ENCODE measurements at regions not wholly inside any gene's neighbourhood (a gene's known extent, or its start where the extent isn't known, plus 50 kb on each side); places are given as distances from the start of the nearest gene placed in this dataset.

GRCh38 chr6:74752303-74752702, 453.6 kb downstream of the COL12A1 start:
- in situ Hi-C loops (cut with MboI; ENCODE audit: low sequenced_read_pairs, unreplicated experiment), result no loop called here
- DNase-seq (ENCODE audit: low spot score), result no peak
- TF ChIP-seq CTCF (IDR thresholded peaks at IDR 0.05; ENCODE audit: borderline replicate concordance, control extremely low read depth, extremely low read depth, insufficient read depth, missing control alignments), result no peak

GRCh38 chr6:74750826-74751225, 455.0 kb downstream of the COL12A1 start:
- TF ChIP-seq CTCF (IDR thresholded peaks at IDR 0.05; ENCODE audit: borderline replicate concordance, control extremely low read depth, extremely low read depth, insufficient read depth, missing control alignments), result no peak
- no peak for DNase-seq (ENCODE audit: low spot score)
- in situ Hi-C loops (cut with MboI; ENCODE audit: low sequenced_read_pairs, unreplicated experiment), result no loop called here

GRCh38 chr6:74749211-74750147, 456.4 kb downstream of the COL12A1 start:
- DNase-seq (ENCODE audit: low spot score), result no peak
- TF ChIP-seq CTCF (IDR thresholded peaks at IDR 0.05; ENCODE audit: borderline replicate concordance, control extremely low read depth, extremely low read depth, insufficient read depth, missing control alignments), result no peak
- in situ Hi-C loops (cut with MboI; ENCODE audit: low sequenced_read_pairs, unreplicated experiment), result no loop called here

GRCh38 chr6:74745670-74746069, 460.2 kb downstream of the COL12A1 start:
- in situ Hi-C loops (cut with MboI; ENCODE audit: low sequenced_read_pairs, unreplicated experiment), result no loop called here
- no peak for DNase-seq (ENCODE audit: low spot score)
- no peak for TF ChIP-seq CTCF (IDR thresholded peaks at IDR 0.05; ENCODE audit: borderline replicate concordance, control extremely low read depth, extremely low read depth, insufficient read depth, missing control alignments)

- TF ChIP-seq CTCF (IDR thresholded peaks at IDR 0.05; ENCODE audit: borderline replicate concordance, control extremely low read depth, extremely low read depth, insufficient read depth, missing control alignments), result no peak
- in situ Hi-C loops (cut with MboI; ENCODE audit: low sequenced_read_pairs, unreplicated experiment), result no loop called here
- DNase-seq (ENCODE audit: low spot score), result no peak
These were observed 462.9 kb downstream of the COL12A1 start for GRCh38 chr6:74742793-74743508.

GRCh38 chr6:74741646-74742045, 464.2 kb downstream of the COL12A1 start:
- in situ Hi-C loops (cut with MboI; ENCODE audit: low sequenced_read_pairs, unreplicated experiment), result no loop called here
- TF ChIP-seq CTCF (IDR thresholded peaks at IDR 0.05; ENCODE audit: borderline replicate concordance, control extremely low read depth, extremely low read depth, insufficient read depth, missing control alignments), result no peak

More at GRCh38 chr6:74741646-74742045, 464.2 kb downstream of the COL12A1 start:
- no peak for DNase-seq (ENCODE audit: low spot score)

Measured in GM13976 (cell line).